Astrocyte of the cerebellum (primary cell): ENCODE measurements at regions not wholly inside any gene's neighbourhood (a gene's known extent, or its start where the extent isn't known, plus 50 kb on each side); places are given as distances from the start of the nearest gene placed in this dataset.

Experiments used
- DNase-seq: peaks from one replicate; pipeline ENCODE4 v3.0.0-alpha.2; 2011; ENCODE audit warnings: low read depth
- H3K4me3 ChIP-seq: 2 replicates; pipeline ENCODE4 v1.5.1; 2011; ENCODE audit warnings: mild to moderate bottlenecking, low read depth, low read length, moderate library complexity
- CTCF ChIP-seq: IDR thresholded peaks from 2 replicates; pipeline ENCODE4 v1.5.1; 2012; ENCODE audit warnings: low read length, low read depth, moderate library complexity, mild to moderate bottlenecking; ENCODE audit errors: missing control alignments
- in situ Hi-C: cut with HindIII; loops from 2 replicates; pipeline ENCODE4 v1.10.0; 2017; ENCODE audit warnings: low sequenced_read_pairs

- no peak overlapping the region for H3K4me3 ChIP-seq
- in situ Hi-C loops, result no loop called here
- no peak for DNase-seq
- TF ChIP-seq CTCF, result no peak
Observed at GRCh38 chr19:28386066-28386465, 826.9 kb downstream of the UQCRFS1 start.

GRCh38 chr19:28377077-28377476 lies 835.9 kb downstream of the UQCRFS1 start:
- TF ChIP-seq CTCF, result no peak
- in situ Hi-C loops, result no loop called here
- DNase-seq, result no peak
- no peak overlapping the region for H3K4me3 ChIP-seq

GRCh38 chr19:28374971-28375370 lies 838.0 kb downstream of the UQCRFS1 start:
- DNase-seq, result no peak
- in situ Hi-C loops, result no loop called here
- no peak overlapping the region for H3K4me3 ChIP-seq
- TF ChIP-seq CTCF, result no peak

- TF ChIP-seq CTCF, result no peak
- no peak for DNase-seq
- H3K4me3 ChIP-seq, result no peak overlapping the region
- in situ Hi-C loops, result no loop called here
Observed at GRCh38 chr19:28372576-28373247, 840.2 kb downstream of the UQCRFS1 start.

GRCh38 chr19:28367146-28367545 lies 845.8 kb downstream of the UQCRFS1 start:
- TF ChIP-seq CTCF, result no peak
- no peak overlapping the region for H3K4me3 ChIP-seq
- DNase-seq, result no peak
- in situ Hi-C loops, result no loop called here

GRCh38 chr19:28363254-28363653 lies 849.7 kb downstream of the UQCRFS1 start:
- TF ChIP-seq CTCF, result no peak
- DNase-seq, result no peak
- H3K4me3 ChIP-seq, result no peak overlapping the region
- in situ Hi-C loops, result no loop called here
